SJSA1 (cell line): ENCODE measurements at regions not wholly inside any gene's neighbourhood (a gene's known extent, or its start where the extent isn't known, plus 50 kb on each side); places are given as distances from the start of the nearest gene placed in this dataset.

Experiments
- DNase-seq, 2 experiments: peaks; one replicate each; pipeline ENCODE4 v3.0.0-alpha.2; 2015 to 2020; ENCODE audit warnings: low spot score in 2 of 2, low read depth in 1 of 2
- H3K27ac ChIP-seq: fragments of 250-450 bp; sonication (Bioruptor Pico); 2 replicates; pipeline ENCODE4 v1.5.1; 2020; ENCODE audit warnings: mild to moderate bottlenecking, moderate library complexity
- H3K27me3 ChIP-seq: fragments of 250-450 bp; sonication (Bioruptor Pico); replicated peaks from 2 replicates; pipeline ENCODE4 v1.5.1; 2020; ENCODE audit warnings: mild to moderate bottlenecking, moderate library complexity
- H3K36me3 ChIP-seq: fragments of 250-450 bp; sonication (Bioruptor Pico); 2 replicates; pipeline ENCODE4 v1.5.1; 2020; ENCODE audit warnings: mild to moderate bottlenecking
- H3K4me1 ChIP-seq: fragments of 250-450 bp; sonication (Bioruptor Pico); replicated peaks from 2 replicates; pipeline ENCODE4 v1.6.1; 2021; ENCODE audit warnings: mild to moderate bottlenecking
- H3K4me3 ChIP-seq: fragments of 250-450 bp; sonication (Bioruptor Pico); 2 replicates; pipeline ENCODE4 v1.5.1; 2020; ENCODE audit warnings: mild to moderate bottlenecking
- H3K9me3 ChIP-seq: fragments of 250-450 bp; sonication (Bioruptor Pico); replicated peaks from 2 replicates; pipeline ENCODE4 v1.5.1; 2020; ENCODE audit warnings: mild to moderate bottlenecking

- Histone ChIP-seq H3K9me3 (peaks cover 13% of the 10 kb centered on the region), H3K4me1 (no peaks in the 10 kb centered on the region), H3K4me3 (no peak overlapping the region), H3K27me3 (no peaks in the 10 kb centered on the region), H3K36me3 (no peaks in the 10 kb centered on the region), H3K27ac (no peak overlapping the region)
- DNase-seq = no peak
These were observed 378.3 kb downstream of the BRD1 start for GRCh38 chr22:49449377-49449776.

- Histone ChIP-seq H3K27ac (no peak overlapping the region), H3K27me3 (no peaks in the 10 kb centered on the region), H3K4me1 (no peaks in the 10 kb centered on the region), H3K36me3 (no peaks in the 10 kb centered on the region), H3K4me3 (no peak overlapping the region), H3K9me3 (peaks cover 13% of the 10 kb centered on the region)
- DNase-seq = no peak
These were observed 379.1 kb downstream of the BRD1 start for GRCh38 chr22:49448526-49448925.

- Histone ChIP-seq H3K36me3 (no peaks in the 10 kb centered on the region), H3K4me1 (no peaks in the 10 kb centered on the region), H3K27ac (no peak overlapping the region), H3K9me3 (peaks cover 13% of the 10 kb centered on the region), H3K4me3 (no peak overlapping the region), H3K27me3 (no peaks in the 10 kb centered on the region)
- DNase-seq = no peak
These were observed 379.8 kb downstream of the BRD1 start for GRCh38 chr22:49447837-49448236.

- no peaks in the 10 kb centered on the region for H3K4me1 ChIP-seq
- no peak for DNase-seq
- H3K4me3 ChIP-seq = no peak overlapping the region
- peaks cover 13% of the 10 kb centered on the region for H3K9me3 ChIP-seq
- no peak overlapping the region for H3K27ac ChIP-seq
- H3K27me3 ChIP-seq = no peaks in the 10 kb centered on the region
- no peaks in the 10 kb centered on the region for H3K36me3 ChIP-seq
These were observed 380.6 kb downstream of the BRD1 start for GRCh38 chr22:49446759-49447710.

GRCh38 chr22:49446145-49446758, 381.4 kb downstream of the BRD1 start:
- no peak for DNase-seq
- H3K4me1 ChIP-seq = no peaks in the 10 kb centered on the region
- H3K9me3 ChIP-seq = peaks cover 13% of the 10 kb centered on the region
- H3K4me3 ChIP-seq = no peak overlapping the region
- H3K27ac ChIP-seq = no peak overlapping the region
- no peaks in the 10 kb centered on the region for H3K27me3 ChIP-seq
- H3K36me3 ChIP-seq = no peaks in the 10 kb centered on the region

GRCh38 chr22:49444781-49445180, 382.9 kb downstream of the BRD1 start:
- Histone ChIP-seq H3K4me1 (no peaks in the 10 kb centered on the region), H3K27me3 (no peaks in the 10 kb centered on the region), H3K9me3 (peaks cover 18% of the 10 kb centered on the region), H3K27ac (no peak overlapping the region), H3K36me3 (no peaks in the 10 kb centered on the region), H3K4me3 (no peak overlapping the region)
- DNase-seq = no peak

GRCh38 chr22:49440931-49441330, 386.7 kb downstream of the BRD1 start:
- H3K27ac ChIP-seq = no peak overlapping the region
- no peak overlapping the region for H3K4me3 ChIP-seq
- no peaks in the 10 kb centered on the region for H3K4me1 ChIP-seq
- no peaks in the 10 kb centered on the region for H3K27me3 ChIP-seq
- peaks cover 8% of the 10 kb centered on the region; the same call in 1 of the 2 replicates for H3K9me3 ChIP-seq
- DNase-seq = no peak
- no peaks in the 10 kb centered on the region for H3K36me3 ChIP-seq

GRCh38 chr22:49439373-49439772, 388.3 kb downstream of the BRD1 start:
- no peaks in the 10 kb centered on the region for H3K36me3 ChIP-seq
- no peak overlapping the region for H3K27ac ChIP-seq
- no peak for DNase-seq
- no peaks in the 10 kb centered on the region for H3K27me3 ChIP-seq
- peaks cover 13% of the 10 kb centered on the region for H3K9me3 ChIP-seq
- no peak overlapping the region for H3K4me3 ChIP-seq
- no peaks in the 10 kb centered on the region for H3K4me1 ChIP-seq

- H3K4me1 ChIP-seq = no peaks in the 10 kb centered on the region
- H3K36me3 ChIP-seq = no peaks in the 10 kb centered on the region
- H3K27me3 ChIP-seq = no peaks in the 10 kb centered on the region
- no peak overlapping the region for H3K27ac ChIP-seq
- no peak for DNase-seq
- no peak overlapping the region for H3K4me3 ChIP-seq
- H3K9me3 ChIP-seq = peaks cover 15% of the 10 kb centered on the region
These were observed 389.7 kb downstream of the BRD1 start for GRCh38 chr22:49437956-49438355.

- Histone ChIP-seq H3K4me3 (no peak overlapping the region), H3K27me3 (no peaks in the 10 kb centered on the region), H3K9me3 (peaks cover 15% of the 10 kb centered on the region), H3K4me1 (no peaks in the 10 kb centered on the region), H3K36me3 (no peaks in the 10 kb centered on the region), H3K27ac (no peak overlapping the region)
- no peak for DNase-seq
These were observed 390.3 kb downstream of the BRD1 start for GRCh38 chr22:49437356-49437755.

- Histone ChIP-seq H3K27ac (no peak overlapping the region), H3K4me3 (no peak overlapping the region), H3K27me3 (no peaks in the 10 kb centered on the region), H3K4me1 (no peaks in the 10 kb centered on the region), H3K36me3 (no peaks in the 10 kb centered on the region), H3K9me3 (peaks cover 15% of the 10 kb centered on the region)
- DNase-seq = no peak
These were observed 391.6 kb downstream of the BRD1 start for GRCh38 chr22:49436056-49436455.

- no peak overlapping the region for H3K27ac ChIP-seq
- H3K9me3 ChIP-seq = peaks cover 11% of the 10 kb centered on the region
- H3K4me3 ChIP-seq = no peak overlapping the region
These were observed 392.1 kb downstream of the BRD1 start for GRCh38 chr22:49435596-49435995.

GRCh38 chr22:49433717-49434611, 393.7 kb downstream of the BRD1 start:
- peaks cover 9% of the 10 kb centered on the region for H3K9me3 ChIP-seq
- no peaks in the 10 kb centered on the region for H3K4me1 ChIP-seq
- DNase-seq = peak in 1 of 2 experiments; percentile 35
- no peaks in the 10 kb centered on the region for H3K27me3 ChIP-seq
- no peaks in the 10 kb centered on the region for H3K36me3 ChIP-seq
- no peak overlapping the region for H3K27ac ChIP-seq
- no peak overlapping the region for H3K4me3 ChIP-seq

More at GRCh38 chr22:49435596-49435995, 392.1 kb downstream of the BRD1 start:
- Histone ChIP-seq H3K36me3 (no peaks in the 10 kb centered on the region), H3K27me3 (no peaks in the 10 kb centered on the region), H3K4me1 (no peaks in the 10 kb centered on the region)
- peak in 1 of 2 experiments; percentile 30 for DNase-seq
